IPS DF 6.9 (cell line): ENCODE measurements at regions not wholly inside any gene's neighbourhood (a gene's known extent, or its start where the extent isn't known, plus 50 kb on each side); places are given as distances from the start of the nearest gene placed in this dataset.
A peak's percentile ranks its signal among the peaks of the same experiment; 100 is the strongest.

ENCODE experiments used
- DNase-seq: peaks from one replicate; pipeline ENCODE4 v3.0.0-alpha.2; 2013; ENCODE audit warnings: low read depth, low spot score
- H3K27ac ChIP-seq: one replicate; pipeline ENCODE4 v1.5.1; 2013; ENCODE audit warnings: low read length, control low read depth
- H3K27me3 ChIP-seq: 2 replicates; pipeline ENCODE4 v1.6.1; 2013; ENCODE audit warnings: mild to moderate bottlenecking, low read length; ENCODE audit not compliant: control insufficient read depth, insufficient read depth
- H3K36me3 ChIP-seq: 2 replicates; pipeline ENCODE4 v1.6.1; 2013; ENCODE audit warnings: low read length; ENCODE audit not compliant: control insufficient read depth, insufficient read depth
- H3K4me1 ChIP-seq: 2 replicates; pipeline ENCODE4 v1.6.1; 2013; ENCODE audit warnings: low read length; ENCODE audit not compliant: control insufficient read depth, insufficient read depth
- H3K4me3 ChIP-seq: 2 replicates; pipeline ENCODE4 v1.5.1; 2013; ENCODE audit warnings: mild to moderate bottlenecking, low read length
- H3K9me3 ChIP-seq: 2 replicates; pipeline ENCODE4 v1.6.1; 2013; ENCODE audit warnings: low read length, inconsistent platforms; ENCODE audit not compliant: control insufficient read depth, insufficient read depth
- WGBS: extraction: QIAGEN DNeasy Blood & Tissue Kit; methylation state at CpG from one replicate; pipeline ENCODE4 v1.1.7; 2013; ENCODE audit warnings: mixed read lengths, missing lambda C conversion rate; ENCODE audit not compliant: insufficient read length, insufficient coverage; 5-methylcytosine and 5-hydroxymethylcytosine counted together

- H3K36me3 ChIP-seq, result no peaks in the 10 kb centered on the region
Measured at GRCh38 chr5:86768699-86769202, 151.0 kb downstream of the COX7C start.

GRCh38 chr5:86780018-86780417 lies 162.3 kb downstream of the COX7C start:
- Histone ChIP-seq H3K27me3 (no peaks in the 10 kb centered on the region), H3K36me3 (no peaks in the 10 kb centered on the region), H3K4me3 (no peak overlapping the region), H3K9me3 (no peaks in the 10 kb centered on the region), H3K4me1 (no peaks in the 10 kb centered on the region), H3K27ac (no peak overlapping the region)
- no peak for DNase-seq

More at GRCh38 chr5:86768699-86769202, 151.0 kb downstream of the COX7C start:
- no CpG with 5 or more reads among the region's 2 CpGs for WGBS
- DNase-seq, result peak; percentile 9
- Histone ChIP-seq H3K4me3 (no peak overlapping the region), H3K9me3 (peaks cover 1% of the 10 kb centered on the region; the same call in 1 of the 2 replicates), H3K27ac (no peak overlapping the region), H3K4me1 (no peaks in the 10 kb centered on the region), H3K27me3 (no peaks in the 10 kb centered on the region)

- Histone ChIP-seq H3K27me3 (no peaks in the 10 kb centered on the region), H3K4me1 (no peaks in the 10 kb centered on the region), H3K27ac (no peak overlapping the region), H3K9me3 (no peaks in the 10 kb centered on the region), H3K36me3 (no peaks in the 10 kb centered on the region), H3K4me3 (no peak overlapping the region)
- DNase-seq, result no peak
- WGBS, result no CpG with 5 or more reads among the region's 2 CpGs
Measured at GRCh38 chr5:86786955-86787354, 169.2 kb downstream of the COX7C start.

GRCh38 chr5:86795659-86796058 lies 177.9 kb downstream of the COX7C start:
- Histone ChIP-seq H3K9me3 (no peaks in the 10 kb centered on the region), H3K27me3 (no peaks in the 10 kb centered on the region), H3K4me3 (no peak overlapping the region), H3K36me3 (no peaks in the 10 kb centered on the region), H3K4me1 (no peaks in the 10 kb centered on the region), H3K27ac (no peak overlapping the region)
- no CpG with 5 or more reads among the region's 3 CpGs for WGBS
- no peak for DNase-seq

- DNase-seq, result peak; percentile 50
- H3K36me3 ChIP-seq, result no peaks in the 10 kb centered on the region
- no peaks in the 10 kb centered on the region for H3K4me1 ChIP-seq
Measured at GRCh38 chr5:86797677-86798076, 179.9 kb downstream of the COX7C start.

GRCh38 chr5:86806206-86806605 lies 188.5 kb downstream of the COX7C start:
- no CpG with 5 or more reads among the region's 1 CpG for WGBS
- Histone ChIP-seq H3K4me1 (no peaks in the 10 kb centered on the region), H3K36me3 (no peaks in the 10 kb centered on the region), H3K27ac (no peak overlapping the region), H3K9me3 (no peaks in the 10 kb centered on the region; the same call in 1 of the 2 replicates), H3K4me3 (no peak overlapping the region), H3K27me3 (no peaks in the 10 kb centered on the region)
- DNase-seq, result no peak

More at GRCh38 chr5:86797677-86798076, 179.9 kb downstream of the COX7C start:
- Histone ChIP-seq H3K27me3 (no peaks in the 10 kb centered on the region), H3K27ac (no peak overlapping the region), H3K4me3 (no peak overlapping the region), H3K9me3 (no peaks in the 10 kb centered on the region)

- Histone ChIP-seq H3K27ac (no peak overlapping the region), H3K4me3 (no peak overlapping the region), H3K4me1 (no peaks in the 10 kb centered on the region), H3K36me3 (no peaks in the 10 kb centered on the region), H3K27me3 (no peaks in the 10 kb centered on the region), H3K9me3 (no peaks in the 10 kb centered on the region; the same call in 1 of the 2 replicates)
- WGBS, result no CpG with 5 or more reads among the region's 3 CpGs
- DNase-seq, result no peak
Measured at GRCh38 chr5:86807046-86808031, 189.6 kb downstream of the COX7C start.

- no peak overlapping the region for H3K27ac ChIP-seq
- no peaks in the 10 kb centered on the region for H3K4me1 ChIP-seq
- H3K9me3 ChIP-seq, result no peaks in the 10 kb centered on the region
- whole genome bisulfite sequencing, result no CpG with 5 or more reads among the region's 1 CpG
- H3K27me3 ChIP-seq, result no peaks in the 10 kb centered on the region
- no peak overlapping the region for H3K4me3 ChIP-seq
- DNase-seq, result no peak
- H3K36me3 ChIP-seq, result no peaks in the 10 kb centered on the region
Measured at GRCh38 chr5:86814315-86814714, 196.6 kb downstream of the COX7C start.

- no peak overlapping the region for H3K27ac ChIP-seq
- no peaks in the 10 kb centered on the region for H3K36me3 ChIP-seq
- no peak for DNase-seq
- no peaks in the 10 kb centered on the region for H3K4me1 ChIP-seq
- no peak overlapping the region for H3K4me3 ChIP-seq
- no peaks in the 10 kb centered on the region for H3K27me3 ChIP-seq
- no peaks in the 10 kb centered on the region for H3K9me3 ChIP-seq
Measured at GRCh38 chr5:86814907-86815306, 197.2 kb downstream of the COX7C start.

GRCh38 chr5:86824637-86825036 lies 206.9 kb downstream of the COX7C start:
- H3K4me3 ChIP-seq, result no peak overlapping the region
- H3K4me1 ChIP-seq, result no peaks in the 10 kb centered on the region
- H3K27me3 ChIP-seq, result no peaks in the 10 kb centered on the region
- no peaks in the 10 kb centered on the region for H3K9me3 ChIP-seq
- DNase-seq, result no peak
- WGBS, result no CpG with 5 or more reads among the region's 2 CpGs
- H3K36me3 ChIP-seq, result no peaks in the 10 kb centered on the region
- no peak overlapping the region for H3K27ac ChIP-seq

GRCh38 chr5:86831128-86831527 lies 213.4 kb downstream of the COX7C start:
- H3K4me1 ChIP-seq, result no peaks in the 10 kb centered on the region
- H3K4me3 ChIP-seq, result no peak overlapping the region
- no peaks in the 10 kb centered on the region for H3K27me3 ChIP-seq
- no peaks in the 10 kb centered on the region for H3K9me3 ChIP-seq
- DNase-seq, result no peak
- no peak overlapping the region for H3K27ac ChIP-seq
- no peaks in the 10 kb centered on the region for H3K36me3 ChIP-seq
